ENCODE measurements at regions not wholly inside any gene's neighbourhood (a gene's known extent, or its start where the extent isn't known, plus 50 kb on each side); places are given as distances from the start of the nearest gene placed in this dataset.
"Not testable (repeated sequence)": the region's sequence is repeated elsewhere in the genome, so short reads cannot be mapped to it uniquely, and the experiment has no call there.

DNA sequence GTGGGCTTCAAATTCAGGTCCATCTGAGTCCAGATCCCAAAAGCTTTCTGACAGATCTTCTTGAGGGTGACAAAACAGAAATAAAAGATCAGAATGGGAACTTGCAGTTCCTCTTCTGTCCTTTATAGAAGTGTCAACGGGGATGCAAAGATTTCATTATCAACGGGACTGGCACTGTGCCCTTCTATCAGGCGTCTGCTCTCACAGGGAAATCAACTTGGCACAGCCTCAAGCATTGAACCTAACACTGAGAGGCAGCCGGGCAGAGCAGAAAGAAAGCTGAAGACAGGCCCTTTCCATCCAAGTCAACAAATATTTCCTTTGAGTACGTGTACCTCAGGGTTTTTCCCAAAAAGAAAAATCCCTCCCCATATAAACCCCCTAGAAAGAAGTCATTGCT, 136.4 kb upstream of the RRN3 start:
- not testable (repeated sequence) for ATAC-seq (ENCODE audit: low read depth)

GRCh38 chr16:15229661-15230060, 135.6 kb upstream of the RRN3 start:
- not testable (repeated sequence) for ATAC-seq (ENCODE audit: low read depth); H3K4me3 ChIP-seq (ENCODE audit: severe bottlenecking); H3K27ac ChIP-seq (ENCODE audit: poor library complexity, severe bottlenecking); H3K4me1 ChIP-seq (ENCODE audit: insufficient read depth, poor library complexity, severe bottlenecking); DNase-seq (ENCODE audit: low spot score); H3K27me3 ChIP-seq (ENCODE audit: insufficient read depth, poor library complexity, severe bottlenecking); H3K36me3 ChIP-seq (ENCODE audit: low read depth); H3K9me3 ChIP-seq (ENCODE audit: severe bottlenecking)

More for the DNA sequence above, 136.4 kb upstream of the RRN3 start:
- not testable (repeated sequence) for H3K27ac ChIP-seq (ENCODE audit: poor library complexity, severe bottlenecking); H3K36me3 ChIP-seq (ENCODE audit: low read depth); H3K4me1 ChIP-seq (ENCODE audit: insufficient read depth, poor library complexity, severe bottlenecking); H3K27me3 ChIP-seq (ENCODE audit: insufficient read depth, poor library complexity, severe bottlenecking); H3K9me3 ChIP-seq (ENCODE audit: severe bottlenecking); H3K4me3 ChIP-seq (ENCODE audit: severe bottlenecking); DNase-seq (ENCODE audit: low spot score)

- not testable (repeated sequence) for DNase-seq (ENCODE audit: low spot score); H3K4me3 ChIP-seq (ENCODE audit: severe bottlenecking); H3K9me3 ChIP-seq (ENCODE audit: severe bottlenecking); H3K27me3 ChIP-seq (ENCODE audit: insufficient read depth, poor library complexity, severe bottlenecking); H3K36me3 ChIP-seq (ENCODE audit: low read depth); H3K4me1 ChIP-seq (ENCODE audit: insufficient read depth, poor library complexity, severe bottlenecking); H3K27ac ChIP-seq (ENCODE audit: poor library complexity, severe bottlenecking)
- peak; percentile 44; the same call in 2 of the 3 replicates for ATAC-seq (ENCODE audit: low read depth)
Observed at GRCh38 chr16:15224651-15225050, 130.6 kb upstream of the RRN3 start.

GRCh38 chr16:15223398-15223797, 129.3 kb upstream of the RRN3 start:
- not testable (repeated sequence) for ATAC-seq (ENCODE audit: low read depth); H3K27me3 ChIP-seq (ENCODE audit: insufficient read depth, poor library complexity, severe bottlenecking); H3K27ac ChIP-seq (ENCODE audit: poor library complexity, severe bottlenecking); H3K36me3 ChIP-seq (ENCODE audit: low read depth); DNase-seq (ENCODE audit: low spot score); H3K4me1 ChIP-seq (ENCODE audit: insufficient read depth, poor library complexity, severe bottlenecking); H3K4me3 ChIP-seq (ENCODE audit: severe bottlenecking); H3K9me3 ChIP-seq (ENCODE audit: severe bottlenecking)

DNA sequence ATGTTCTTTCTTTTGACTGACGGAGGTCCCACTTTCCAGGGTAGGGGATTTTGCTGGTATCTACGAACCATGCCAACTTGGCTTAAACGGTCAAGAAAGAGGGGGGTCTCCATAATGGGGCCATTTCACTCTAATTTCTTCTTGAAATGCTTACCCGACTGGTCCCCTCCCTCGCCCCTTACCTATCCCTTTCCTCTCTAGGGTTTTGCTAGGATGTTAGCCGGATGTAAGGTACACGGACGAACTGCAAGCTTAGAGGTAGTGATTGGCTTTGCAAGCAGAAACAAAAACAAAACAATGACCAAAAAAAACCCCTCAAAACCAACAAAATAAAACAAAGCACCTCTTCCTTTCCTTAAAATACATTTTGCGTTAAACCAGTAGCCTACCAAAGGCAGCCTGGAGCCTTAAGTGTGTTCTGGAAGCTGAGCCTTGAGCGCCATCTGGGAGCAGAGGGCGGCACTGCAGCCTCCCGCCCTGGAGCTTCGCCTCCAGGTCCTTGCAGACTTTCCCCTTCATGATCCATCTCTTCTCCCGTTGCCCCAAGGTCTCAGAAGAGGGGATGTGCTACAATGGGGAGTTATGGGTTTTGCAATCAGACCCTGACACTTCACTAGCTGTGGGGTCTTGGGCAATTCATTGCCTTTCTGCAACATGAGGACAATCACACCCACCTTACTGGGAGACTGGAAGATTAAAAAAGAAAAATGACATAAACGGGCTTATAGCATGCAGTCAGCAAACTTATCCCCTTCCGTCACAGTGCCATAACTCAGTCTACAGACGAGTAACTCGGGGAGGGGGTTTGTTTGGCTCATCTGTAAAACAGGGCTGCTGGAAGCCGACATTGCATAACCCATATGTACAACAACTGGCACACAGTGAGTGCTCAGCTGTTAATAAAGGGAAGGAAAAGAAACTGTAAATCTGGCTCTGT, 125.9 kb upstream of the RRN3 start:
- DNase-seq (ENCODE audit: low spot score); H3K4me1 ChIP-seq (ENCODE audit: insufficient read depth, poor library complexity, severe bottlenecking); H3K4me3 ChIP-seq (ENCODE audit: severe bottlenecking); H3K27ac ChIP-seq (ENCODE audit: poor library complexity, severe bottlenecking); H3K36me3 ChIP-seq (ENCODE audit: low read depth); H3K9me3 ChIP-seq (ENCODE audit: severe bottlenecking); H3K27me3 ChIP-seq (ENCODE audit: insufficient read depth, poor library complexity, severe bottlenecking): not testable (repeated sequence)
- peak; percentile 72 for ATAC-seq (ENCODE audit: low read depth)
- peak; percentile 49 for TF ChIP-seq CTCF (IDR thresholded peaks at IDR 0.05; ENCODE audit: poor library complexity, severe bottlenecking)

DNA sequence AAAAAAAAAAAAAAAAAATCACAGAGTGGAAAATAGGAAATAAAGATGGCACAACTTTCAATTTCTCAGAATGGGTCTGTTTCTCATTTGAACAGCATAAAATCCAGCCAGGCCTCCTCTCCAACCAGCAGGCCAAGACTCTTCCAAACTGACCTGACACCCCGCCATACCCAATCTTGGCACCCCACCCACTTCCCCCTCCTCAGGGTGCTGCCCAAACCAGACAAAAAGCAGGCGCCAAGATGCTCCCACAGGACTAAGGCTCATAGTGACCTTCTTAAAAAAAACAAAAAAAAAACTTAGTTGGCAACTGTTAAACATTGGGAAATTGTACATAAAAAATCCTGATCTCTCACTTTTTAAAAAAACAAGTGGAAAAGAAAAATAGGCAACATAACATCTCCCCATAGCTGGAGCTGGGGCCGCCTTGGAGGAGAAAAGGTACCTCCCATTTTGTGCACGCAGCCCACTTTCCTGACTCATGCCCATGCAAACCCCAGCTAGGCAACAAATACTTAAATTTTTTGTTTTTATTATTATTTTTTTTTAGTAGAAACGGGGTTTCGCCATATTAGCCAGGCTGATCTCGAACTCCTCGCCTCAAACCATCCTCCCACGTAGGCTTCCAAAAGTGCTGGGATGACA, 124.9 kb upstream of the RRN3 start:
- H3K9me3 ChIP-seq (ENCODE audit: severe bottlenecking); H3K4me3 ChIP-seq (ENCODE audit: severe bottlenecking); DNase-seq (ENCODE audit: low spot score); ATAC-seq (ENCODE audit: low read depth); H3K27ac ChIP-seq (ENCODE audit: poor library complexity, severe bottlenecking); H3K4me1 ChIP-seq (ENCODE audit: insufficient read depth, poor library complexity, severe bottlenecking); H3K27me3 ChIP-seq (ENCODE audit: insufficient read depth, poor library complexity, severe bottlenecking); H3K36me3 ChIP-seq (ENCODE audit: low read depth): not testable (repeated sequence)

DNA sequence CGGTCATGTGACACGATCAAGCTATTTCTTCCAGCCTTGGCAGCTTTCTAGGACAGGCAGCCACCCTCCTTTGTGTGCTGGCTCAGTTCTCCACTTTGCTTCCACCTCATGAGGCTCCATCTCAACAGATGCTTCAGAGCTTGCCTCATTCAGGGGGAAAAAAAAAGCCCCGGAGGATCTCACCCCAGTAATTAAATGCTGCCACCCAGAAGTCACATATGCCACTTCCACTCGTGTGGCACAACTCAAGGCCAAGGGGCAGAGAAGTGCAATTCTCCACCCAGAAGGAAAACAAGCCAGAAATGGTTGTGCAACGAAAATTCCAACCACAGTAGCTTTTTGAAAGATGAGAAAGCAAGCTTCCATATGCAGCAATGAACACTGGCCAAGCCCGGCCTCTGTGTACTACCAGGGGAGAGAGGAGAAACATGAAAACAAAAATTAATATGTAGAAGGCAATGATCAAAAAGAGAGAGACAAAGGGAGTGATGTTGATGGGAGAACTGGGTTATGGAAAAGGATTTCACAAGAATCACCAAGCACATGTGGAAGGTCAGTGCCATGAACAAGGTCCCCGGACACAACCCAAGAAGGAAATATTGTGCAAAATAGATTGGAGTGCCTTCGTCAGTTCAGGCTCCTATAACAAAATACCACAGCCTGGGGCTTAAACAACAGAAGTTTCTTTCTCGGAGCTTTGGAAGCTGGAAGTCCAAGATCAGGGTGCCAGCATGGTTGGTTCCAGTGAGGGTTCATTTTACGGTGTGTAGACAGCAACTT, 113.3 kb upstream of the RRN3 start:
- not testable (repeated sequence) for H3K4me3 ChIP-seq (ENCODE audit: severe bottlenecking); H3K36me3 ChIP-seq (ENCODE audit: low read depth); DNase-seq (ENCODE audit: low spot score); H3K27ac ChIP-seq (ENCODE audit: poor library complexity, severe bottlenecking); H3K4me1 ChIP-seq (ENCODE audit: insufficient read depth, poor library complexity, severe bottlenecking); H3K9me3 ChIP-seq (ENCODE audit: severe bottlenecking); H3K27me3 ChIP-seq (ENCODE audit: insufficient read depth, poor library complexity, severe bottlenecking); ATAC-seq (ENCODE audit: low read depth)

DNA sequence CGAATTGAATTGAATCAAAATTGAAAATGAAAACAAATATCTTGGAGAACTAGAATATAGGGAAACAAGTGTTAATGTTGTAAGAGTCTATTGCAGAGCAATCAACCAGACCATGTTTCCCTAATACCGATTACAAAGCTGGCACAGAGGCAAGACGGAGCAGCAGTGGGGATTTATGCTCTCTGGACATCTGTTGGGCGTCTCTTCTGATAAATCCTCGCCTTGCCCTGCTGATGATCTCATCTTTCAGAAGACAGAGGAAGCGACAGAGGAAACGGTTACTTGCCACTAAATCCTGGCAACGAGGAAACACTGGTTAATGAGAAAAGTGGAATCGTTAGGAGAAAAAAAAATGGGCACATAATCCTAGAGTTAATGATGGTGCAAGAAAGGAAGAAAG, 112.4 kb upstream of the RRN3 start:
- H3K9me3 ChIP-seq (ENCODE audit: severe bottlenecking); DNase-seq (ENCODE audit: low spot score); H3K4me1 ChIP-seq (ENCODE audit: insufficient read depth, poor library complexity, severe bottlenecking); H3K4me3 ChIP-seq (ENCODE audit: severe bottlenecking); H3K27ac ChIP-seq (ENCODE audit: poor library complexity, severe bottlenecking); ATAC-seq (ENCODE audit: low read depth); H3K36me3 ChIP-seq (ENCODE audit: low read depth); H3K27me3 ChIP-seq (ENCODE audit: insufficient read depth, poor library complexity, severe bottlenecking): not testable (repeated sequence)

DNA sequence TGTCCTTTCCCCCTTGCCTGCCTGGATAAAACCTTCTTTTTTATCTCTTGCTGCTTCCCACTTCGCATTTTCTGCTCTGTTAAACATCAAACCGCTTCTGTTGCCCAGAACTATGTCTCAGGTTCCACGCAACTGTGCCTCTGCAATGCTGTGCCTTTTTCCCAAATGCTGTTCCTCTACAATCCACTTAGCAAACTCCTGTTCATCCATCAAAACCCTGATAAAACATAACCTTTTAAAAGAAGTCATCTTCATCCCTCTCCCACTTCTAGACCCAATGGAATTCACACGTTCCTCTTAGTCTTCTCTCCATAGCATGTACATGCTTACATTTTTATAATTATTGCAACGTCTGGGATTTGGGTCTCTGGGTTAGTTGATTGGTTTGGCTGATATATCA, 111.9 kb upstream of the RRN3 start:
- H3K36me3 ChIP-seq (ENCODE audit: low read depth); H3K27me3 ChIP-seq (ENCODE audit: insufficient read depth, poor library complexity, severe bottlenecking); DNase-seq (ENCODE audit: low spot score); H3K4me1 ChIP-seq (ENCODE audit: insufficient read depth, poor library complexity, severe bottlenecking); ATAC-seq (ENCODE audit: low read depth); H3K4me3 ChIP-seq (ENCODE audit: severe bottlenecking); H3K27ac ChIP-seq (ENCODE audit: poor library complexity, severe bottlenecking); H3K9me3 ChIP-seq (ENCODE audit: severe bottlenecking): not testable (repeated sequence)

- not testable (repeated sequence) for H3K9me3 ChIP-seq (ENCODE audit: severe bottlenecking); ATAC-seq (ENCODE audit: low read depth); H3K27ac ChIP-seq (ENCODE audit: poor library complexity, severe bottlenecking); H3K27me3 ChIP-seq (ENCODE audit: insufficient read depth, poor library complexity, severe bottlenecking); H3K4me3 ChIP-seq (ENCODE audit: severe bottlenecking); DNase-seq (ENCODE audit: low spot score); H3K4me1 ChIP-seq (ENCODE audit: insufficient read depth, poor library complexity, severe bottlenecking); H3K36me3 ChIP-seq (ENCODE audit: low read depth)
Observed at GRCh38 chr16:15204571-15204970, 110.5 kb upstream of the RRN3 start.
